ENCODE measurements at regions not wholly inside any gene's neighbourhood (a gene's known extent, or its start where the extent isn't known, plus 50 kb on each side); places are given as distances from the start of the nearest gene placed in this dataset.

DNA sequence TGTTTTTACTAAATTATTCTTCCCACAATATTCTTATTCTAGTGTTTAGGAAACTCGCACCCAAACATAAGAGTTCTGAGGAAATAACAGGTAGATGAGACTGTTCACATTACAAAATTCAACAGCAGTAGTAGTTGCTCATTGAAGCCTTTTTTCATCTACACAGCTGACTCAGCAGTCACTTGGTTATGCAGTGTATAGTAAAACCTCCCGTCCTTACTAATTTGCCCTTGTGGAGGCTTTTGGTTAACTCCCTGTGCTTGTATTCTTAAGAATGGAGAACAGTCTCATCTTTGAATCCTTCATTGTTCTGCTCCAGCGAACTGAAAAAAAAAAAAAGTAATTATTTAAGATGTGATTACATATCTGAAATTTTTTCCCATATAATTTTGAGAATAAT, 1716.6 kb downstream of the PCDH7 start:
- TF ChIP-seq GATA3 (IDR thresholded peaks at IDR 0.05; ENCODE audit: low read depth, low read length) = no peak
- TF ChIP-seq GATA2 (IDR thresholded peaks at IDR 0.05; ENCODE audit: low read depth, low read length) = no peak

Measured in SH-SY5Y (cell line).